Fibroblast of lung (primary cell): ENCODE measurements at regions not wholly inside any gene's neighbourhood (a gene's known extent, or its start where the extent isn't known, plus 50 kb on each side); places are given as distances from the start of the nearest gene placed in this dataset.

Experiments used
- EZH2 ChIP-seq: IDR thresholded peaks from 2 replicates; pipeline ENCODE4 v1.5.1; 2012; ENCODE audit warnings: low read length, control low read depth, mild to moderate bottlenecking; ENCODE audit errors: missing control alignments
- TF ChIP-seq, protein P1 (sequence below), 2 donors: IDR thresholded peaks in 1 of 2; conservative IDR thresholded peaks in 1 of 2; 1 replicate in 1 of 2; 2 replicates in 1 of 2; pipeline ENCODE4 v1.5.1; 2011 to 2012; ENCODE audit warnings: low read length in 2 of 2, control low read depth in 1 of 2, inconsistent platforms in 1 of 2, low read depth in 1 of 2, mild to moderate bottlenecking in 1 of 2

DNA sequence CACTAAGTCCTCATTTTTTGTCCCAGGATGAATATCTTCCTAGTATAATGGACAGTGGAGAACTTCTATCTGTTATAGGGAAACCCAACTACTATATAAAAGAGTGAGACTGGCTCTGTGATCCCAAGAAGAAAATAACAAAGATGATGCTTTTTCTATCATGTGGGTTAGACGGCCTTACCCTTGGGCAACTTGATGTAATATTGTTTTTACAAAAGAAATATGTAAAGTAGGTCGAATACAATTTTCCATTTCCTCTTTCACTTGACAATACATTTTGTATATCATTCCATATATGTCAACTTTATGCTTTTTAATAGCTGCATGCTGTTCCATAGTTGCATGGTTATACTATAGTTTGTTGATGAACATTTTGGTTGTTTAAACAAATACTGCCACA is 87.5 kb upstream of the SESTD1 start:
- TF ChIP-seq, protein P1, sequence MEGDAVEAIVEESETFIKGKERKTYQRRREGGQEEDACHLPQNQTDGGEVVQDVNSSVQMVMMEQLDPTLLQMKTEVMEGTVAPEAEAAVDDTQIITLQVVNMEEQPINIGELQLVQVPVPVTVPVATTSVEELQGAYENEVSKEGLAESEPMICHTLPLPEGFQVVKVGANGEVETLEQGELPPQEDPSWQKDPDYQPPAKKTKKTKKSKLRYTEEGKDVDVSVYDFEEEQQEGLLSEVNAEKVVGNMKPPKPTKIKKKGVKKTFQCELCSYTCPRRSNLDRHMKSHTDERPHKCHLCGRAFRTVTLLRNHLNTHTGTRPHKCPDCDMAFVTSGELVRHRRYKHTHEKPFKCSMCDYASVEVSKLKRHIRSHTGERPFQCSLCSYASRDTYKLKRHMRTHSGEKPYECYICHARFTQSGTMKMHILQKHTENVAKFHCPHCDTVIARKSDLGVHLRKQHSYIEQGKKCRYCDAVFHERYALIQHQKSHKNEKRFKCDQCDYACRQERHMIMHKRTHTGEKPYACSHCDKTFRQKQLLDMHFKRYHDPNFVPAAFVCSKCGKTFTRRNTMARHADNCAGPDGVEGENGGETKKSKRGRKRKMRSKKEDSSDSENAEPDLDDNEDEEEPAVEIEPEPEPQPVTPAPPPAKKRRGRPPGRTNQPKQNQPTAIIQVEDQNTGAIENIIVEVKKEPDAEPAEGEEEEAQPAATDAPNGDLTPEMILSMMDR (conservative IDR thresholded peaks at IDR 0.05 in 1 of 2, IDR thresholded peaks at IDR 0.05 in 1 of 2; ENCODE audit: low read depth in 1 of 2, low read length in 2 of 2) = no peak
- no peak for TF ChIP-seq EZH2
